HEK293T (cell line): ENCODE measurements at regions not wholly inside any gene's neighbourhood (a gene's known extent, or its start where the extent isn't known, plus 50 kb on each side); places are given as distances from the start of the nearest gene placed in this dataset.

Source experiments
- CTCF ChIA-PET: fragments of 350-600 bp; formaldehyde crosslinking; extraction: SDS; loops from one replicate; lab custom pipeline; 2021; ENCODE audit warnings: antibody characterized with exemption, inconsistent platforms; lab: Yijun Ruan, JAX
- POLR2A ChIA-PET: fragments of 350-600 bp; formaldehyde crosslinking; extraction: SDS; loops from one replicate; lab custom pipeline; 2020; ENCODE audit warnings: antibody characterized with exemption, inconsistent platforms; lab: Yijun Ruan, JAX
- DNase-seq: peaks from one replicate; pipeline ENCODE4 v3.0.0; 2012; ENCODE audit warnings: mixed read lengths; ENCODE audit errors: extremely low spot score
- ARNT ChIP-seq: fragments of 450-650 bp; IDR thresholded peaks from 2 replicates; pipeline ENCODE4 v1.6.1; 2017; ENCODE audit warnings: mild to moderate bottlenecking
- BHLHE40 ChIP-seq: fragments of 450-650 bp; IDR thresholded peaks from 2 replicates; pipeline ENCODE4 v1.6.1; 2016; ENCODE audit warnings: mild to moderate bottlenecking, moderate library complexity, borderline replicate concordance
- CTBP1 ChIP-seq: fragments of 450-650 bp; IDR thresholded peaks from 2 replicates; pipeline ENCODE4 v1.6.1; 2016; ENCODE audit warnings: borderline replicate concordance
- ELF4 ChIP-seq: fragments of 450-650 bp; IDR thresholded peaks from 2 replicates; pipeline ENCODE4 v1.6.1; 2017; ENCODE audit warnings: antibody characterized with exemption
- FOXA1 ChIP-seq: fragments of 450-650 bp; IDR thresholded peaks from 2 replicates; pipeline ENCODE4 v1.6.1; 2016; ENCODE audit warnings: mild to moderate bottlenecking
- FOXK2 ChIP-seq: fragments of 450-650 bp; IDR thresholded peaks from 2 replicates; pipeline ENCODE4 v1.6.1; 2016; ENCODE audit warnings: mild to moderate bottlenecking
- FOXM1 ChIP-seq: fragments of 450-650 bp; IDR thresholded peaks from 2 replicates; pipeline ENCODE4 v1.6.1; 2017; ENCODE audit warnings: mild to moderate bottlenecking, borderline replicate concordance
- HDGF ChIP-seq: fragments of 450-650 bp; IDR thresholded peaks from 2 replicates; pipeline ENCODE4 v1.6.1; 2017; ENCODE audit warnings: antibody characterized with exemption, borderline replicate concordance
- L3MBTL2 ChIP-seq: fragments of 450-650 bp; conservative IDR thresholded peaks from 2 replicates; pipeline ENCODE4 v1.6.1; 2016; ENCODE audit warnings: mild to moderate bottlenecking
- LEF1 ChIP-seq: fragments of 450-650 bp; IDR thresholded peaks from 2 replicates; pipeline ENCODE4 v1.6.1; 2017; ENCODE audit warnings: mild to moderate bottlenecking, borderline replicate concordance
- NFRKB ChIP-seq: fragments of 450-650 bp; IDR thresholded peaks from 2 replicates; pipeline ENCODE4 v1.6.1; 2016; ENCODE audit warnings: mild to moderate bottlenecking, moderate library complexity
- SP1 ChIP-seq: fragments of 450-650 bp; IDR thresholded peaks from 2 replicates; pipeline ENCODE4 v1.6.1; 2017
- SUZ12 ChIP-seq: fragments of 450-650 bp; IDR thresholded peaks from 2 replicates; pipeline ENCODE4 v1.6.1; 2016; ENCODE audit warnings: mild to moderate bottlenecking
- TARDBP ChIP-seq: fragments of 450-650 bp; IDR thresholded peaks from 2 replicates; pipeline ENCODE4 v1.6.1; 2016
- ZNF384 ChIP-seq: fragments of 450-650 bp; IDR thresholded peaks from 2 replicates; pipeline ENCODE4 v1.6.1; 2016
- TF ChIP-seq, protein P1 (sequence below): fragments of 450-650 bp; IDR thresholded peaks from 2 replicates; pipeline ENCODE4 v1.6.1; 2016

DNA sequence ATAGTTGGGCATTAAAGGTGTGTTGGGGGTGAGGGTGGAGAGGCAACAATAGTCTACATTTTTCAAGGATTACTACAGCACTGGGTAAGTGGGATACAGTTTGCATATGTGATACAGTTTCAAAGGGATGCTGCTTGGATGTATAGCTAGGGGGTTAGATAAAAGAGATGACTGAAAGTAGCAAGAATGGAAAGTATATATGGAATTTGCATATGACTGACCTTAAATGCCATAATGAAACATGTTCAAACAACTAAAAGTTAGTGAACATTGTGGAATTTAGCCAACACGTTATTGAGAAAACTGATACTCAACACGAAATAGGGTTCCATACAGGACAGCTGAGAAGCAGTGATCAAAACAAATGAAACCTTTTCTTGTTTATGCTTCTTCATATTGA lies 124.8 kb upstream of the CHRM3 start:
- DNase-seq = no peak
- ChIA-PET CTCF (interaction anchor here (0.6 kb wide), 1 partner anchor 16 kb away, joined by 3 read pairs; no protein-coding TSS in a partner anchor), POLR2A (no interaction called here)
- TF ChIP-seq FOXA1 (no peak), LEF1 (no peak), ZNF384 (no peak), TARDBP (no peak), ARNT (no peak), ELF4 (no peak), SUZ12 (no peak), FOXM1 (no peak), L3MBTL2 (no peak), SP1 (no peak)
- TF ChIP-seq, protein P1, sequence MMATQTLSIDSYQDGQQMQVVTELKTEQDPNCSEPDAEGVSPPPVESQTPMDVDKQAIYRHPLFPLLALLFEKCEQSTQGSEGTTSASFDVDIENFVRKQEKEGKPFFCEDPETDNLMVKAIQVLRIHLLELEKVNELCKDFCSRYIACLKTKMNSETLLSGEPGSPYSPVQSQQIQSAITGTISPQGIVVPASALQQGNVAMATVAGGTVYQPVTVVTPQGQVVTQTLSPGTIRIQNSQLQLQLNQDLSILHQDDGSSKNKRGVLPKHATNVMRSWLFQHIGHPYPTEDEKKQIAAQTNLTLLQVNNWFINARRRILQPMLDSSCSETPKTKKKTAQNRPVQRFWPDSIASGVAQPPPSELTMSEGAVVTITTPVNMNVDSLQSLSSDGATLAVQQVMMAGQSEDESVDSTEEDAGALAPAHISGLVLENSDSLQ = no peak

- TF ChIP-seq FOXK2 (no peak), ZNF384 (no peak), CTBP1 (no peak), SP1 (no peak), ELF4 (no peak), FOXA1 (no peak), L3MBTL2 (no peak), FOXM1 (no peak), ARNT (no peak), SUZ12 (no peak), BHLHE40 (no peak), TARDBP (no peak), NFRKB (no peak), HDGF (no peak), LEF1 (no peak)
- TF ChIP-seq, protein P1 = no peak
- DNase-seq = no peak
- ChIA-PET POLR2A (no interaction called here), CTCF (no interaction called here)
These were observed 125.5 kb upstream of the CHRM3 start for GRCh38 chr1:239260842-239261241.

- ChIA-PET CTCF (no interaction called here), POLR2A (no interaction called here)
- TF ChIP-seq SP1 (no peak), LEF1 (no peak), BHLHE40 (no peak), ARNT (no peak), FOXA1 (no peak), FOXK2 (no peak), CTBP1 (no peak), FOXM1 (no peak)
- no peak for DNase-seq
These were observed 130.7 kb upstream of the CHRM3 start for GRCh38 chr1:239255628-239256160.

- TF ChIP-seq FOXM1 (no peak), SP1 (no peak), NFRKB (no peak), SUZ12 (no peak), ARNT (no peak), L3MBTL2 (no peak), FOXA1 (no peak), ELF4 (no peak), CTBP1 (no peak), BHLHE40 (no peak)
- DNase-seq = no peak
- POLR2A ChIA-PET = no interaction called here
- CTCF ChIA-PET = no interaction called here
These were observed 131.4 kb upstream of the CHRM3 start for GRCh38 chr1:239254999-239255398.

DNA sequence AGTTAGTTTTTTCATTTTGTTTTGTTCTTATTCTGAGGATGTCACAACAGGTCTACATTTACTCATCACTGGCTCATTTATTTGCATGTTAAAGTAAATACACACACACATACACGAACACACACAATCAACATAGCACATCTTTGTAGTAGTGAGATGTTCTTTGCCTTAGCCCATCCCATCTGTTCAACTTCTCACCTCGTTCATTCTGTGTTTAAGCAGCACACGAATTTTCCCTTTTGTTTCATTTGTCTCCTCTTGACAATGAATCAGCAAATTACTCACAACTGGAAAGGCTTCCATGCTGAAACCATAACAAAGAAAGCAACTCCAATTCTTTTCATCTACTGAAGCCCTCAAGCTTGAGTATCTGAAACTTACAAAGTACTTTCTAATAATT lies 133.3 kb upstream of the CHRM3 start:
- no peak for TF ChIP-seq NFRKB
- TF ChIP-seq FOXA1 = no peak
- no peak for TF ChIP-seq LEF1
- no peak for TF ChIP-seq ELF4
- no peak for TF ChIP-seq SP1
- TF ChIP-seq FOXM1 = no peak
- TF ChIP-seq, protein P1 = no peak
- no peak for TF ChIP-seq BHLHE40
- TF ChIP-seq ZNF384 = no peak
- no peak for TF ChIP-seq TARDBP
- TF ChIP-seq ARNT = no peak
- TF ChIP-seq HDGF = no peak
- TF ChIP-seq L3MBTL2 = no peak
- TF ChIP-seq SUZ12 = no peak
- POLR2A ChIA-PET = no interaction called here
- DNase-seq = no peak
- CTCF ChIA-PET = no interaction called here

DNA sequence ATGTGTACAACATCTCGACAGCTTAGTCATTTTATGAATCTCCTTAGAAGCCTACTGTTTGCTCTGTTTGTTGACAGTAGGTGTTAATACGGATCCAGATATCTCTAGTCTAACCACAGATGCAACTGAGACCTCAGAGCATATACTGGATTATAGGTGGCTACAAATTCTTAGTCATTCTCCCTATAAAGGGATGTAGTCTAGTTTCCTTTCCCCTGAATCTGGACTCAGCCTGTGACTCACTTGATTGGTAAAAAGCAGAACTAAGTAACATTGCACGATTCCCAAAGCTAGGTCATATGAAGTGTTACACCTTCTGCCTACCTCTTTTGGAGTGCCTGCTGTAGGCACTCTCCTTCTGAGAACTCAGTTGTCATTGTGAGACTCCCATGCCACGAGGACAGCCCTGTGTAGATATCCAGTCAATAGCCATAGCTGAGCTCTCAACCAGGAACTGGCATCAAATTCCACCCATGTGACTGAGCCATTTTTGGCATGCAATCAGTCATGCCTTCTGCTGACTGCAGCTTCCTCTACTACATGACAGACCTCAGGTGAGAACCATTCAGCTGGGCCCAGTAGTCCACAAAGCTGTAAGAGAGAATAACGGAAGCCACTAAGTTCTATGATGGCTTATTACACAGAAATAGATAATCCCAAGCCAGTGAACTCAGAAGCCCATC lies 135.9 kb upstream of the CHRM3 start:
- TF ChIP-seq SUZ12 (no peak), TARDBP (no peak)
- no peak for DNase-seq

More for the DNA sequence above, 135.9 kb upstream of the CHRM3 start:
- CTCF ChIA-PET = interaction anchor here (0.6 kb wide), 1 partner anchor 631 kb away, joined by 3 read pairs; no protein-coding TSS in a partner anchor
- POLR2A ChIA-PET = no interaction called here
